ENCODE measurements at regions not wholly inside any gene's neighbourhood (a gene's known extent, or its start where the extent isn't known, plus 50 kb on each side); places are given as distances from the start of the nearest gene placed in this dataset.

GRCh38 chr9:14440062-14440461, 126.1 kb upstream of the NFIB start:
- H3K27me3 ChIP-seq (ENCODE audit: control insufficient read depth, insufficient read depth, low read length): peaks cover 30% of the 10 kb centered on the region
- no peak overlapping the region for H3K27ac ChIP-seq (ENCODE audit: low read depth, low read length)
- ChIA-PET POLR2A (no interaction called here), CTCF (interaction anchor here (1.1 to 2.4 kb wide), 3 partner anchors 10 to 221 kb away, joined by 3 to 15 read pairs (median 8); no protein-coding TSS in a partner anchor)
- no peaks in the 10 kb centered on the region; the same call in 1 of the 2 replicates for H3K9me3 ChIP-seq (ENCODE audit: control insufficient read depth, insufficient read depth, low read length)
- DNase-seq (ENCODE audit: low read depth, low spot score): no peak
- H3K4me3 ChIP-seq (ENCODE audit: low read depth, low read length): no peak overlapping the region
- TF ChIP-seq CTCF (IDR thresholded peaks at IDR 0.05; ENCODE audit: low read depth, low read length): no peak

DNA sequence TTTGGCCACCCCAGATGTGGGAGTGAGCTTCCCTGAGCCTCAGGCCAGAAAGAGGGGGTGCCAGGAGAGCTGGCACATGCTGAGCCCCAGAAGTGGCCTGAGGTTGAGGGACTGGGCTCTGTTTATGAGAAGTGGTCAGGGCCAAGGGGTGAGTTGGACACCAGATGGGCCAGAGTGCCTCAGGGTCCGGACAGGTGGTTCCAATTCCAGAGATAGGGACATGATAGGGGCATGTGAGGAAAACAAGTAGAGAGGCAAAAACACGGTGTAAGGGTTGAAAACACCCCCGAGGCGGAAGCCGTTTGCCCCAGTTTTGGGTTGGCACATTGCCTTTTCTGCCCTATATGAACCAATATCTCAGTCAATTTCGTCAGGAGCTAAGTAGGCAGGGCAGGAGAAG, 125.6 kb upstream of the NFIB start:
- DNase-seq (ENCODE audit: low read depth, low spot score): no peak
- POLR2A ChIA-PET: no interaction called here
- Histone ChIP-seq H3K9me3 (ENCODE audit: control insufficient read depth, insufficient read depth, low read length) (no peaks in the 10 kb centered on the region; the same call in 1 of the 2 replicates), H3K27ac (ENCODE audit: low read depth, low read length) (no peak overlapping the region), H3K27me3 (ENCODE audit: control insufficient read depth, insufficient read depth, low read length) (peaks cover 30% of the 10 kb centered on the region), H3K4me3 (ENCODE audit: low read depth, low read length) (no peak overlapping the region)
- CTCF ChIA-PET: interaction anchor here (1.1 to 2.4 kb wide), 3 partner anchors 10 to 222 kb away, joined by 3 to 15 read pairs (median 8); no protein-coding TSS in a partner anchor
- TF ChIP-seq CTCF (IDR thresholded peaks at IDR 0.05; ENCODE audit: low read depth, low read length): no peak

DNA sequence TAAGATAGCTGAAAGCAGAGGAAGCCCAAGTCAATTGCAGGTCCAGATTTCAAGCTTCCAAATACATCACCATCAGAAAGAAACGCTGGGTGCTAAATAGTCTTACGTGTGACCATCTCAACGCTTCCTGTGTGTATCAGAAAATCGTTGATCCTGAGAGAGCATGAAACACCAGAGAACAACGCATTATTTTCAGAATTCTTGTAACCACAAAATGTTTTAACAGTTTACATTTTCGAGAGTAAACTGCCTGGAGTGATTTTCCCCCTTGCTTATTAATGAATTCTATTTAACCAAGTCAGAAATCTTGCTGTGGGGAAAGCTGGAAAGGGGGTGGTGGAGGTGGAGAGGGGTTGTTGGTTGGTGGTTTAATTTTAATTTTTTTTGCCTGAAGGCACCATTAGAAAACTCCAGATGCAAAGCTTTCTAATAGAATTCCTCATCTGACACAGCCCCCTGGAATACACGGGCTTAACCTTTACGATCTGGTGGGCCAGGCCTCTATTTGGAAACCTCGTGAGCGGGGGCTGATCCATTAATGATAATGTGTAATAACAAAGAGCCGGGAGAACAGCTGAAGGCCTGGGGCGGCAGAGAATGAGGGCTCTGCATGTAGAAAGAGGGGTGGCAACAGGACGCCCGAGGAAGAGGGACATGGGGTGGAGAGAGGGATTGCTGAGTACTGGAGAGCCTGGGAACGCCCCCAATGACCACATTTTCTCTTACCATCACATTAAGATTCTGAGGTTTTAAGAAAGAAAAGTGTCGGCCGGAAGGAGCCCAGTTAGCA, 124.5 kb upstream of the NFIB start:
- no peak for TF ChIP-seq CTCF (IDR thresholded peaks at IDR 0.05; ENCODE audit: low read depth, low read length)
- CTCF ChIA-PET: interaction anchor here (0.6 to 3.3 kb wide), 4 partner anchors 9 to 1164 kb away, joined by 6 to 15 read pairs (median 10); no protein-coding TSS in a partner anchor
- no peak for DNase-seq (ENCODE audit: low read depth, low spot score)
- Histone ChIP-seq H3K4me3 (ENCODE audit: low read depth, low read length) (no peak overlapping the region), H3K9me3 (ENCODE audit: control insufficient read depth, insufficient read depth, low read length) (no peaks in the 10 kb centered on the region; the same call in 1 of the 2 replicates), H3K27me3 (ENCODE audit: control insufficient read depth, insufficient read depth, low read length) (peaks cover 31% of the 10 kb centered on the region), H3K27ac (ENCODE audit: low read depth, low read length) (no peak overlapping the region)
- POLR2A ChIA-PET: no interaction called here

DNA sequence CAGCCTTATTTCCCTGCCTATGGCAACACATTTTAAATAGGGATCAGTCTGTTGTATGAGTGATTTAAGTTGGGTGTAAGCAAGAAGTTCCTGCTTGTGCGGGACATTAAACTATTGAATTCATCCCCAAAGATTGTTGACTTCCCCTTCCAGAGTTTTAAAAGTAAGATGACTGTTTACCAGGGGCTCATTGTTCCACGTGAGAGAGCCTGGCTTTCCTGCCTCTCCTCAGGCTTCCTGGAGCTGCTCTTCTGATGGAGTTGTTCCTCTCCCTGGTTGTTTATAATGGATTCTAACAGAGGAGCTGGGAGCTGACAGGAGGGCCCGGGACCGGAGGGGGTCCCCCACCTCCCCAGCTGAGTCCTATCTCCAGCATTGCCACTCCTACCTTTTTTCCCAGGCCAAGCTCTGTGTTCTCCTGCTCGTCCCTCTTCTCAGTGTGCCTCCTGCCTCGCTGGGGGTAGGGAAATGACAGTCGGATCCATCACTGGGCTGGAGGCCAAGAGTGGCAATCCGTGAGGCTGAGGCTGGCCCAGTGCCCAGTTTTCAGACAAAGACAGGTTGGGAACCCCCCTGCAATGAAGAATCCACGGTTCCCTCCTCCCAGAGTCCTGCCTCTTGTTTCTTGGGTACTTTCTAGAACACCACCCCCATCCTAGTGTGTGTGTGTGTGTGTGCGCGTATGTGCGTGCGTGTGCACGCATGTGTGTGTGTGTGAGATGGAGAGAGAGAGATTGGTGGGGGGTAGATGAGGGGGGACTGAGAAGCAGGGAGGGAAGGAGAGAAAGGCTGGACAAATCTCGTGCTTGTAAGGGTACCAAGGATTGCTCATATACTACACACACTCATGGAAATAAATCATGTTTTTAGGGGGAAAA, 123.7 kb upstream of the NFIB start:
- Histone ChIP-seq H3K4me3 (ENCODE audit: low read depth, low read length) (no peak overlapping the region), H3K27me3 (ENCODE audit: control insufficient read depth, insufficient read depth, low read length) (peaks cover 27% of the 10 kb centered on the region), H3K27ac (ENCODE audit: low read depth, low read length) (no peak overlapping the region), H3K9me3 (ENCODE audit: control insufficient read depth, insufficient read depth, low read length) (no peaks in the 10 kb centered on the region; the same call in 1 of the 2 replicates)
- no peak for DNase-seq (ENCODE audit: low read depth, low spot score)
- TF ChIP-seq CTCF (IDR thresholded peaks at IDR 0.05; ENCODE audit: low read depth, low read length): no peak
- CTCF ChIA-PET: interaction anchor here (0.5 to 4.7 kb wide), 11 partner anchors 8 to 1403 kb away, joined by 3 to 24 read pairs (median 5); no protein-coding TSS in a partner anchor
- POLR2A ChIA-PET: interaction anchor here (0.7 kb wide), 1 partner anchor 96 kb away, joined by 4 read pairs; no protein-coding TSS in a partner anchor
